ENCODE measurements at regions not wholly inside any gene's neighbourhood (a gene's known extent, or its start where the extent isn't known, plus 50 kb on each side); places are given as distances from the start of the nearest gene placed in this dataset.
A peak's percentile ranks its signal among the peaks of the same experiment; 100 is the strongest.

- DNase-seq (ENCODE audit: extremely low read depth in 1 of 2, low read depth in 1 of 2), result no peak
These were observed 184.8 kb upstream of the PKDCC start for GRCh38 chr2:41863062-41863461.

- DNase-seq (ENCODE audit: extremely low read depth in 1 of 2, low read depth in 1 of 2), result no peak
These were observed 182.6 kb upstream of the PKDCC start for GRCh38 chr2:41865263-41865662.

- DNase-seq (ENCODE audit: extremely low read depth in 1 of 2, low read depth in 1 of 2), result no peak
These were observed 180.3 kb upstream of the PKDCC start for GRCh38 chr2:41867553-41867952.

- DNase-seq (ENCODE audit: extremely low read depth in 1 of 2, low read depth in 1 of 2), result peak; percentile 36 to 39
These were observed 178.1 kb upstream of the PKDCC start for GRCh38 chr2:41869542-41870264.

- DNase-seq (ENCODE audit: extremely low read depth in 1 of 2, low read depth in 1 of 2), result no peak
These were observed 177.6 kb upstream of the PKDCC start for GRCh38 chr2:41870265-41870585.

GRCh38 chr2:41871080-41871479, 176.7 kb upstream of the PKDCC start:
- no peak for DNase-seq (ENCODE audit: extremely low read depth in 1 of 2, low read depth in 1 of 2)

- no peak for DNase-seq (ENCODE audit: extremely low read depth in 1 of 2, low read depth in 1 of 2)
These were observed 175.2 kb upstream of the PKDCC start for GRCh38 chr2:41872646-41873045.

- DNase-seq (ENCODE audit: extremely low read depth in 1 of 2, low read depth in 1 of 2), result no peak
These were observed 174.5 kb upstream of the PKDCC start for GRCh38 chr2:41873102-41874031.

- DNase-seq (ENCODE audit: extremely low read depth in 1 of 2, low read depth in 1 of 2), result no peak
These were observed 170.6 kb upstream of the PKDCC start for GRCh38 chr2:41877114-41877678.

- no peak for DNase-seq (ENCODE audit: extremely low read depth in 1 of 2, low read depth in 1 of 2)
These were observed 169.8 kb upstream of the PKDCC start for GRCh38 chr2:41878056-41878455.

- no peak for DNase-seq (ENCODE audit: extremely low read depth in 1 of 2, low read depth in 1 of 2)
These were observed 169.0 kb upstream of the PKDCC start for GRCh38 chr2:41878716-41879234.

- DNase-seq (ENCODE audit: extremely low read depth in 1 of 2, low read depth in 1 of 2), result no peak
These were observed 168.4 kb upstream of the PKDCC start for GRCh38 chr2:41879235-41879916.

- no peak for DNase-seq (ENCODE audit: extremely low read depth in 1 of 2, low read depth in 1 of 2)
These were observed 167.1 kb upstream of the PKDCC start for GRCh38 chr2:41880561-41881243.

- no peak for DNase-seq (ENCODE audit: extremely low read depth in 1 of 2, low read depth in 1 of 2)
These were observed 166.6 kb upstream of the PKDCC start for GRCh38 chr2:41881249-41881648.

GRCh38 chr2:41884718-41885117, 163.1 kb upstream of the PKDCC start:
- no peak for DNase-seq (ENCODE audit: extremely low read depth in 1 of 2, low read depth in 1 of 2)

GRCh38 chr2:41886145-41886664, 161.6 kb upstream of the PKDCC start:
- DNase-seq (ENCODE audit: extremely low read depth in 1 of 2, low read depth in 1 of 2), result no peak

- DNase-seq (ENCODE audit: extremely low read depth in 1 of 2, low read depth in 1 of 2), result no peak
These were observed 161.1 kb upstream of the PKDCC start for GRCh38 chr2:41886757-41887156.

GRCh38 chr2:41890341-41890740, 157.5 kb upstream of the PKDCC start:
- no peak for DNase-seq (ENCODE audit: extremely low read depth in 1 of 2, low read depth in 1 of 2)

GRCh38 chr2:41892476-41892875, 155.3 kb upstream of the PKDCC start:
- DNase-seq (ENCODE audit: extremely low read depth in 1 of 2, low read depth in 1 of 2), result no peak
